H1 (cell line): ENCODE measurements at regions not wholly inside any gene's neighbourhood (a gene's known extent, or its start where the extent isn't known, plus 50 kb on each side); places are given as distances from the start of the nearest gene placed in this dataset.

Experiments used
- CTCF ChIA-PET: fragments of 300-600 bp; sonication (Branson Sonifier 250); formaldehyde crosslinking; loops from one replicate; lab custom pipeline; 2021; ENCODE audit not compliant: partially characterized antibody; lab: Charles Lee
- POLR2A ChIA-PET: fragments of 300-600 bp; sonication (Branson Sonifier 250); formaldehyde crosslinking; loops from one replicate; lab custom pipeline; 2021; ENCODE audit warnings: inconsistent platforms; ENCODE audit not compliant: partially characterized antibody; lab: Charles Lee
- DNase-seq, 2 experiments: peaks; one replicate each; pipeline versions ENCODE4 v3.0.0 to v3.0.0-alpha.2; 2010 to 2022; ENCODE audit warnings: low spot score in 2 of 2, low read depth in 1 of 2, mixed read lengths in 1 of 2
- FAIRE-seq: peaks from 2 replicates; lab custom pipeline; 2011; peaks lifted over from hg19 to GRCh38; lab: Jason Lieb, UNC
- H2AFZ ChIP-seq: 2 replicates; pipeline ENCODE4 v1.8.1; 2012; ENCODE audit warnings: low read length, inconsistent platforms
- H2AK5ac ChIP-seq: 2 replicates; pipeline ENCODE4 v1.6.1; 2013; ENCODE audit warnings: low read depth, low read length
- H2BK120ac ChIP-seq: replicated peaks from 2 replicates; pipeline ENCODE3; 2013; ENCODE audit warnings: low read depth, low read length, inconsistent platforms
- H2BK12ac ChIP-seq: 2 replicates; pipeline ENCODE4 v1.6.1; 2013; ENCODE audit warnings: low read depth, low read length
- H2BK15ac ChIP-seq: 2 replicates; pipeline ENCODE4 v1.6.1; 2013; ENCODE audit warnings: low read length
- H2BK20ac ChIP-seq: 2 replicates; pipeline ENCODE4 v1.6.1; 2013; ENCODE audit warnings: low read length
- H2BK5ac ChIP-seq: 2 replicates; pipeline ENCODE4 v1.6.1; 2013; ENCODE audit warnings: low read depth, low read length
- H3K14ac ChIP-seq: 2 replicates; pipeline ENCODE4 v1.6.1; 2013; ENCODE audit warnings: inconsistent platforms; ENCODE audit not compliant: insufficient read length
- H3K18ac ChIP-seq: 2 replicates; pipeline ENCODE4 v1.6.1; 2013; ENCODE audit warnings: low read length; ENCODE audit errors: extremely low read depth
- H3K23ac ChIP-seq: 2 replicates; pipeline ENCODE4 v1.6.1; 2013; ENCODE audit warnings: inconsistent platforms; ENCODE audit not compliant: insufficient read length
- H3K23me2 ChIP-seq: 2 replicates; pipeline ENCODE4 v1.6.1; 2013; ENCODE audit warnings: low read depth, low read length
- H3K27ac ChIP-seq: 2 replicates; pipeline ENCODE4 v1.6.1; 2011; ENCODE audit warnings: low read depth, low read length, inconsistent platforms
- H3K27me3 ChIP-seq, 4 experiments: replicated peaks in 1 of 4; 1 replicate in 1 of 4; 2 replicates in 3 of 4; pipeline versions ENCODE4 v1.6.1 to v1.8.1; 2011 to 2013; ENCODE audit warnings: low read length in 3 of 4, mild to moderate bottlenecking in 3 of 4, inconsistent platforms in 2 of 4, mixed read lengths in 2 of 4, moderate library complexity in 1 of 4; ENCODE audit not compliant: control insufficient read depth in 3 of 4, insufficient read depth in 3 of 4; ENCODE audit errors: extremely low read depth in 1 of 4
- H3K36me3 ChIP-seq, 4 experiments: 2 replicates each; pipeline versions ENCODE4 v1.6.1 to v1.8.1; 2011 to 2013; ENCODE audit warnings: mild to moderate bottlenecking in 4 of 4, low read length in 3 of 4, moderate library complexity in 2 of 4, control low read depth in 1 of 4, inconsistent platforms in 1 of 4; ENCODE audit not compliant: insufficient read depth in 4 of 4, control insufficient read depth in 2 of 4
- H3K4ac ChIP-seq: replicated peaks from 2 replicates; pipeline ENCODE3; 2013; ENCODE audit warnings: low read length, low read depth, mixed read lengths, inconsistent platforms; ENCODE audit not compliant: insufficient read length
- H3K4me1 ChIP-seq, 4 experiments: replicated peaks in 1 of 4; 1 replicate in 1 of 4; 2 replicates in 3 of 4; pipeline versions ENCODE4 v1.6.1 to v1.8.1; 2011 to 2013; ENCODE audit warnings: low read length in 3 of 4, inconsistent platforms in 2 of 4, mixed read lengths in 1 of 4; ENCODE audit not compliant: insufficient read depth in 4 of 4, control insufficient read depth in 3 of 4
- H3K4me2 ChIP-seq, 2 experiments: 2 replicates each; pipeline versions ENCODE4 v1.6.1 to v1.8.1; 2011 to 2013; ENCODE audit warnings: low read depth in 2 of 2, low read length in 2 of 2, control low read depth in 1 of 2, inconsistent platforms in 1 of 2, mild to moderate bottlenecking in 1 of 2; ENCODE audit not compliant: insufficient read depth in 1 of 2
- H3K4me3 ChIP-seq, 4 experiments: fragments of 200-600, 300-600 bp in 1 of 4; sonication (generic), shearing (Covaris generic), sonication (Bioruptor Twin) in 1 of 4; 2 replicates each; pipeline versions ENCODE4 v1.5.1 to v1.8.1; 2011 to 2016; ENCODE audit warnings: low read length in 4 of 4, low read depth in 3 of 4, control low read depth in 2 of 4, inconsistent platforms in 2 of 4, mild to moderate bottlenecking in 2 of 4, mixed read lengths in 1 of 4, moderate library complexity in 1 of 4; ENCODE audit not compliant: insufficient read depth in 2 of 4; ENCODE audit errors: extremely low read depth in 1 of 4
- H3K56ac ChIP-seq: replicated peaks from 2 replicates; pipeline ENCODE3; 2013; ENCODE audit warnings: low read depth, mild to moderate bottlenecking, mixed read lengths, low read length, inconsistent platforms; ENCODE audit not compliant: insufficient read length
- H3K79me1 ChIP-seq: 2 replicates; pipeline ENCODE4 v1.6.1; 2013; ENCODE audit warnings: low read depth, low read length, control low read depth
- H3K79me2 ChIP-seq, 2 experiments: 2 replicates each; pipeline versions ENCODE4 v1.6.1 to v1.8.1; 2012 to 2013; ENCODE audit warnings: low read length in 2 of 2, mild to moderate bottlenecking in 2 of 2, inconsistent platforms in 1 of 2; ENCODE audit not compliant: insufficient read depth in 2 of 2, control insufficient read depth in 1 of 2
- H3K9ac ChIP-seq, 4 experiments: replicated peaks in 1 of 4; 1 replicate in 1 of 4; 2 replicates in 3 of 4; pipeline versions ENCODE4 v1.6.1 to v1.8.1; 2011 to 2013; ENCODE audit warnings: low read depth in 3 of 4, low read length in 3 of 4, control low read depth in 2 of 4, mild to moderate bottlenecking in 2 of 4, moderate library complexity in 2 of 4, inconsistent platforms in 1 of 4; ENCODE audit errors: extremely low read depth in 1 of 4
- H3K9me3 ChIP-seq, 2 experiments: 2 replicates each; pipeline versions ENCODE4 v1.6.1 to v1.8.1; 2012 to 2013; ENCODE audit warnings: mild to moderate bottlenecking in 2 of 2, moderate library complexity in 2 of 2, control low read depth in 1 of 2, inconsistent platforms in 1 of 2, low read depth in 1 of 2, low read length in 1 of 2, mixed read lengths in 1 of 2; ENCODE audit not compliant: insufficient read depth in 2 of 2
- H4K20me1 ChIP-seq, 2 experiments: replicated peaks in 1 of 2; 2 replicates each; pipeline versions ENCODE3 to v1.8.1; 2011 to 2013; ENCODE audit warnings: inconsistent platforms in 2 of 2, low read length in 2 of 2, mild to moderate bottlenecking in 1 of 2; ENCODE audit not compliant: insufficient read depth in 2 of 2, control insufficient read depth in 1 of 2
- H4K5ac ChIP-seq: 2 replicates; pipeline ENCODE4 v1.6.1; 2013; ENCODE audit warnings: low read length, low read depth, mixed read lengths, inconsistent platforms; ENCODE audit not compliant: insufficient read length
- H4K8ac ChIP-seq: 2 replicates; pipeline ENCODE4 v1.8.0; 2013; ENCODE audit warnings: mild to moderate bottlenecking, moderate library complexity, low read length, inconsistent platforms; ENCODE audit not compliant: insufficient read depth; ENCODE audit errors: extremely low read depth
- H4K91ac ChIP-seq: replicated peaks from 2 replicates; pipeline ENCODE3; 2013; ENCODE audit warnings: low read length, mixed read lengths, inconsistent platforms; ENCODE audit not compliant: insufficient read length
- BRCA1 ChIP-seq: IDR thresholded peaks from 2 replicates; pipeline ENCODE4 v1.6.1; 2012; ENCODE audit warnings: low read depth, low read length, improper control_type of control experiment
- CBX5 ChIP-seq: fragments of 300-800, 300-1000 bp; sonication (generic); IDR thresholded peaks from 2 replicates; pipeline ENCODE4 v1.7.1; 2016; ENCODE audit warnings: antibody characterized with exemption, low read length, low read depth
- CHD2 ChIP-seq: IDR thresholded peaks from 2 replicates; pipeline ENCODE4 v1.6.1; 2012; ENCODE audit warnings: low read length, improper control_type of control experiment
- CREB1 ChIP-seq: IDR thresholded peaks from 2 replicates; pipeline ENCODE4 v1.6.1; 2012; ENCODE audit warnings: inconsistent platforms
- FOSL1 ChIP-seq: IDR thresholded peaks from 2 replicates; pipeline ENCODE4 v1.6.1; 2011; ENCODE audit warnings: mild to moderate bottlenecking, low read depth, low read length, moderate library complexity; ENCODE audit not compliant: insufficient read depth
- MAFK ChIP-seq: IDR thresholded peaks from 2 replicates; pipeline ENCODE4 v1.6.1; 2012; ENCODE audit warnings: low read depth, mild to moderate bottlenecking, improper control_type of control experiment, low read length
- RFX5 ChIP-seq: IDR thresholded peaks from 2 replicates; pipeline ENCODE4 v1.6.1; 2011; ENCODE audit warnings: low read depth, low read length, improper control_type of control experiment, borderline replicate concordance
- RNF2 ChIP-seq: fragments of 200-900, 300-1000 bp; sonication (generic); IDR thresholded peaks from 2 replicates; pipeline ENCODE4 v1.7.1; 2016; ENCODE audit warnings: borderline replicate concordance, low read depth, mild to moderate bottlenecking, antibody characterized with exemption, low read length; ENCODE audit not compliant: poor library complexity, severe bottlenecking; ENCODE audit errors: missing control alignments
- SIN3A ChIP-seq, 2 experiments: IDR thresholded peaks in 1 of 2; conservative IDR thresholded peaks in 1 of 2; 2 replicates each; pipeline ENCODE4 v1.6.1; 2011 to 2012; ENCODE audit warnings: low read length in 2 of 2, improper control_type of control experiment in 1 of 2, low read depth in 1 of 2, mild to moderate bottlenecking in 1 of 2
- WGBS, 2 experiments: shearing (Covaris generic) in 1 of 2; methylation state at CpG; one replicate each; pipeline versions ENCODE4 v1.1.6 to v1.1.7; 2013 to 2015; ENCODE audit warnings: low lambda C conversion rate in 2 of 2, mixed read lengths in 2 of 2, inconsistent platforms in 1 of 2, low coverage in 1 of 2, missing lambda C conversion rate in 1 of 2; ENCODE audit not compliant: insufficient replicate concordance in 2 of 2, insufficient coverage in 1 of 2, insufficient read length in 1 of 2; ENCODE audit errors: extremely low coverage in 1 of 2, missing lambda C conversion rate in 1 of 2; 5-methylcytosine and 5-hydroxymethylcytosine counted together

- Histone ChIP-seq H3K9me3 (no peaks in the 10 kb centered on the region), H2BK20ac (no peak overlapping the region), H3K27me3 (peaks cover 0 to 2% (median 0%) of the 10 kb centered on the region in 4 experiments; a peak in 1 of 7 replicates), H2BK15ac (no peak overlapping the region), H3K4me1 (no peaks in the 10 kb centered on the region), H4K91ac (no peak overlapping the region), H2BK5ac (no peak overlapping the region), H2AFZ (no peak overlapping the region), H3K23ac (no peak overlapping the region), H4K8ac (no peak overlapping the region), H2BK12ac (no peak overlapping the region), H3K9ac (no peak overlapping the region), H3K27ac (no peak overlapping the region), H3K4me2 (no peak overlapping the region), H3K14ac (no peak overlapping the region), H3K18ac (no peak overlapping the region), H3K23me2 (no peaks in the 10 kb centered on the region), H4K20me1 (no peaks in the 10 kb centered on the region), H3K79me1 (no peaks in the 10 kb centered on the region), H2BK120ac (no peak overlapping the region), H3K56ac (no peak overlapping the region), H3K79me2 (no peaks in the 10 kb centered on the region), H3K36me3 (no peaks in the 10 kb centered on the region), H3K4me3 (no peak overlapping the region), H2AK5ac (no peak overlapping the region), H3K4ac (no peak overlapping the region), H4K5ac (no peak overlapping the region)
- FAIRE-seq (no peak), DNase-seq (no peak)
- no peak for TF ChIP-seq SIN3A (conservative IDR thresholded peaks at IDR 0.05 in 1 of 2, IDR thresholded peaks at IDR 0.05 in 1 of 2; ENCODE audit: low read depth in 1 of 2, low read length in 2 of 2)
- TF ChIP-seq RFX5, result no peak
- TF ChIP-seq FOSL1, result no peak
- no peak for TF ChIP-seq BRCA1
- TF ChIP-seq CREB1, result no peak
- TF ChIP-seq CHD2, result no peak
- no peak for TF ChIP-seq RNF2
- no peak for TF ChIP-seq MAFK
- TF ChIP-seq CBX5, result no peak
- CTCF ChIA-PET, result interaction anchor here (1.2 kb wide), 1 partner anchor 320 kb away, joined by 3 read pairs; no protein-coding TSS in a partner anchor
- POLR2A ChIA-PET, result no interaction called here
- WGBS, 2 experiments, result 82% methylated on average over 12 of the region's 12 CpGs; no CpG with 5 or more reads in 1 of the 2 experiments
Observed at GRCh38 chr11:131192628-131193027, 177.8 kb upstream of the NTM start.
